GM23338 (cell line): ENCODE measurements at regions not wholly inside any gene's neighbourhood (a gene's known extent, or its start where the extent isn't known, plus 50 kb on each side); places are given as distances from the start of the nearest gene placed in this dataset.

Experiments used
- ATAC-seq: fragments of 200-7000 bp; cut with Tn5 transposase; 3 replicates; pipeline ENCODE4 v1.9.1; 2020
- DNase-seq: peaks from one replicate; pipeline ENCODE4 v3.0.0-alpha.2; 2015; ENCODE audit warnings: low spot score
- H2AFZ ChIP-seq: fragments of 200-600 bp; sonication (generic); 2 replicates; pipeline ENCODE4 v1.8.0; 2016; ENCODE audit warnings: antibody characterized with exemption, mild to moderate bottlenecking, moderate library complexity
- H3F3A ChIP-seq: fragments of 200-600 bp; sonication (generic); replicated peaks from 2 replicates; pipeline ENCODE4 v1.8.0; 2017; ENCODE audit warnings: antibody characterized with exemption, mixed run types, low read depth
- H3K27ac ChIP-seq: fragments of 200-600 bp; sonication (generic); 2 replicates; pipeline ENCODE4 v1.6.1; 2016; ENCODE audit warnings: low read depth
- H3K27me3 ChIP-seq: fragments of 200-600 bp; sonication (generic); 2 replicates; pipeline ENCODE4 v1.8.0; 2016; ENCODE audit warnings: mild to moderate bottlenecking, mixed run types, moderate library complexity; ENCODE audit not compliant: insufficient read depth
- H3K36me3 ChIP-seq: fragments of 200-600 bp; sonication (generic); 2 replicates; pipeline ENCODE4 v1.8.0; 2016; ENCODE audit warnings: mild to moderate bottlenecking; ENCODE audit not compliant: insufficient read depth
- H3K4me1 ChIP-seq: fragments of 200-600 bp; sonication (generic); 2 replicates; pipeline ENCODE4 v1.8.0; 2016; ENCODE audit warnings: mild to moderate bottlenecking, moderate library complexity; ENCODE audit not compliant: insufficient read depth
- H3K4me2 ChIP-seq: fragments of 200-600 bp; sonication (generic); 2 replicates; pipeline ENCODE4 v1.7.1; 2017; ENCODE audit warnings: mixed run types
- H3K4me3 ChIP-seq: fragments of 200-600 bp; sonication (generic); 2 replicates; pipeline ENCODE4 v1.6.1; 2016; ENCODE audit warnings: mixed run types
- H3K79me2 ChIP-seq: fragments of 200-600 bp; sonication (generic); replicated peaks from 2 replicates; pipeline ENCODE4 v1.8.0; 2017; ENCODE audit warnings: mild to moderate bottlenecking; ENCODE audit not compliant: insufficient read depth
- H3K9me2 ChIP-seq: fragments of 200-600 bp; sonication (generic); 2 replicates; pipeline ENCODE4 v1.8.0; 2017; ENCODE audit not compliant: insufficient read depth
- H4K20me1 ChIP-seq: fragments of 200-600 bp; sonication (generic); replicated peaks from 2 replicates; pipeline ENCODE4 v1.8.0; 2017; ENCODE audit warnings: mild to moderate bottlenecking; ENCODE audit not compliant: insufficient read depth
- H3K27ac Mint-ChIP-seq: 2 replicates; pipeline ENCODE4 v1.8.0; 2020; ENCODE audit warnings: inconsistent platforms, mild to moderate bottlenecking, moderate library complexity, mixed read lengths
- H3K27me3 Mint-ChIP-seq: 3 replicates; pipeline ENCODE4 v1.8.0; 2022; ENCODE audit warnings: low read depth, mild to moderate bottlenecking, moderate library complexity, mixed read lengths, inconsistent platforms; ENCODE audit not compliant: insufficient read depth, poor library complexity
- H3K36me3 Mint-ChIP-seq: 3 replicates; pipeline ENCODE4 v1.8.0; 2021; ENCODE audit warnings: low read depth, mild to moderate bottlenecking, inconsistent platforms, moderate library complexity, mixed read lengths
- H3K4me1 Mint-ChIP-seq: 3 replicates; pipeline ENCODE4 v1.8.0; 2020; ENCODE audit warnings: mild to moderate bottlenecking, inconsistent platforms, mixed read lengths
- H3K4me3 Mint-ChIP-seq: 3 replicates; pipeline ENCODE4 v1.8.0; 2021; ENCODE audit warnings: moderate library complexity, mild to moderate bottlenecking, inconsistent platforms, mixed read lengths
- H3K9me3 Mint-ChIP-seq: 3 replicates; pipeline ENCODE4 v1.8.0; 2020; ENCODE audit warnings: moderate library complexity, mild to moderate bottlenecking, inconsistent platforms, mixed read lengths
- CREB1 ChIP-seq: fragments of 250-450 bp; sonication (Bioruptor Pico); IDR thresholded peaks from 2 replicates; pipeline ENCODE4 v1.5.0; 2020; ENCODE audit warnings: low read depth, mild to moderate bottlenecking, moderate library complexity
- EZH2 ChIP-seq: fragments of 200-600 bp; sonication (generic); IDR thresholded peaks from one replicate; pipeline ENCODE4 v1.8.0; 2017; ENCODE audit warnings: antibody characterized with exemption, mild to moderate bottlenecking, low read depth; ENCODE audit not compliant: unreplicated experiment
- EZH2phosphoT487 ChIP-seq: fragments of 200-600 bp; sonication (generic); IDR thresholded peaks from one replicate; pipeline ENCODE4 v1.8.1; 2018; ENCODE audit warnings: antibody characterized with exemption; ENCODE audit not compliant: unreplicated experiment
- JUNB ChIP-seq: IDR thresholded peaks from one replicate; pipeline ENCODE4 v1.6.1; 2016; ENCODE audit warnings: antibody characterized with exemption; ENCODE audit not compliant: unreplicated experiment
- NANOG ChIP-seq: IDR thresholded peaks from 2 replicates; pipeline ENCODE4 v1.6.1; 2016; ENCODE audit warnings: antibody characterized with exemption, borderline replicate concordance
- POLR2AphosphoS5 ChIP-seq: IDR thresholded peaks from 2 replicates; pipeline ENCODE4 v1.6.1; 2016; ENCODE audit warnings: antibody characterized with exemption, low read depth
- STAT1 ChIP-seq: IDR thresholded peaks from one replicate; pipeline ENCODE4 v1.6.1; 2016; ENCODE audit warnings: antibody characterized with exemption; ENCODE audit not compliant: unreplicated experiment
- ZNF114 ChIP-seq: fragments of 250-450 bp; sonication (Bioruptor Pico); IDR thresholded peaks from 2 replicates; pipeline ENCODE4 v1.5.0; 2020; ENCODE audit warnings: mild to moderate bottlenecking, moderate library complexity
- ZNF331 ChIP-seq: fragments of 250-450 bp; sonication (Bioruptor Pico); IDR thresholded peaks from 2 replicates; pipeline ENCODE4 v1.5.0; 2020; ENCODE audit warnings: low read depth, mild to moderate bottlenecking, moderate library complexity
- TF ChIP-seq, protein P1 (sequence below): fragments of 250-450 bp; sonication (Bioruptor Pico); IDR thresholded peaks from 2 replicates; pipeline ENCODE4 v1.5.0; 2020; ENCODE audit warnings: mild to moderate bottlenecking, moderate library complexity
- TF ChIP-seq, protein P2 (sequence below): IDR thresholded peaks from 2 replicates; pipeline ENCODE4 v1.6.1; 2016; ENCODE audit warnings: antibody characterized with exemption
- TF ChIP-seq, protein P3 (sequence below), 2 experiments: fragments of 200-600 bp in 1 of 2; sonication (generic) in 1 of 2; conservative IDR thresholded peaks; 2 replicates each; pipeline versions ENCODE4 v1.5.1 to v1.6.1; 2016 to 2017; ENCODE audit warnings: antibody characterized with exemption in 2 of 2, low read depth in 2 of 2, mild to moderate bottlenecking in 2 of 2, moderate library complexity in 1 of 2
- TF ChIP-seq, protein P4 (sequence below): IDR thresholded peaks from one replicate; pipeline ENCODE4 v1.6.1; 2018; ENCODE audit warnings: antibody characterized with exemption; ENCODE audit not compliant: unreplicated experiment

DNA sequence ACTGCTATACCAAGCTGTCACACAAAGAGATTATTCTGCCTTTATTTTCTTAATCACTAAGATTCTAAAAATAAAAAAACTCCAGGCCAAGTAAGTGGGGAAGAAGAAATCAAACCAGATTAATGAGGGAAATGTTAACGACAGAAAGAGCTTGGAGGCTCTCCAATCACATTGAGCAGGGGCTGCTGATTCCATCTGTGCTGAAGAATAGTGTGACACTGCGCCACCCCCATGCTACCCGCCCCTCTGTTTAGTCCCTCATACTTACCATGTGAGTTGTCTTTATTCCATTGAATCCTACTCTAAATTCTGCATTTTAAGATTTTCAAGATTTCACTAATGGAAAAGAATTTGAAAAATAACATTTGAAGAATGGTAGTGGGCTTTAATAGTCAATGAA is 998.0 kb upstream of the CDH2 start:
- no peaks in the 10 kb centered on the region for H3K4me1 ChIP-seq
- H3K9me2 ChIP-seq, result 0 out of 2 replicates have a peak, but pooled peaks cover 6% of the 10 kb centered on the region
- H3K27ac ChIP-seq, result no peak overlapping the region
- TF ChIP-seq NANOG (no peak), JUNB (no peak), EZH2phosphoT487 (no peak), CREB1 (no peak), ZNF114 (CRISPR knock-in tag) (no peak), EZH2 (no peak), POLR2AphosphoS5 (no peak), ZNF331 (CRISPR knock-in tag) (no peak), STAT1 (no peak)
- TF ChIP-seq, protein P1, sequence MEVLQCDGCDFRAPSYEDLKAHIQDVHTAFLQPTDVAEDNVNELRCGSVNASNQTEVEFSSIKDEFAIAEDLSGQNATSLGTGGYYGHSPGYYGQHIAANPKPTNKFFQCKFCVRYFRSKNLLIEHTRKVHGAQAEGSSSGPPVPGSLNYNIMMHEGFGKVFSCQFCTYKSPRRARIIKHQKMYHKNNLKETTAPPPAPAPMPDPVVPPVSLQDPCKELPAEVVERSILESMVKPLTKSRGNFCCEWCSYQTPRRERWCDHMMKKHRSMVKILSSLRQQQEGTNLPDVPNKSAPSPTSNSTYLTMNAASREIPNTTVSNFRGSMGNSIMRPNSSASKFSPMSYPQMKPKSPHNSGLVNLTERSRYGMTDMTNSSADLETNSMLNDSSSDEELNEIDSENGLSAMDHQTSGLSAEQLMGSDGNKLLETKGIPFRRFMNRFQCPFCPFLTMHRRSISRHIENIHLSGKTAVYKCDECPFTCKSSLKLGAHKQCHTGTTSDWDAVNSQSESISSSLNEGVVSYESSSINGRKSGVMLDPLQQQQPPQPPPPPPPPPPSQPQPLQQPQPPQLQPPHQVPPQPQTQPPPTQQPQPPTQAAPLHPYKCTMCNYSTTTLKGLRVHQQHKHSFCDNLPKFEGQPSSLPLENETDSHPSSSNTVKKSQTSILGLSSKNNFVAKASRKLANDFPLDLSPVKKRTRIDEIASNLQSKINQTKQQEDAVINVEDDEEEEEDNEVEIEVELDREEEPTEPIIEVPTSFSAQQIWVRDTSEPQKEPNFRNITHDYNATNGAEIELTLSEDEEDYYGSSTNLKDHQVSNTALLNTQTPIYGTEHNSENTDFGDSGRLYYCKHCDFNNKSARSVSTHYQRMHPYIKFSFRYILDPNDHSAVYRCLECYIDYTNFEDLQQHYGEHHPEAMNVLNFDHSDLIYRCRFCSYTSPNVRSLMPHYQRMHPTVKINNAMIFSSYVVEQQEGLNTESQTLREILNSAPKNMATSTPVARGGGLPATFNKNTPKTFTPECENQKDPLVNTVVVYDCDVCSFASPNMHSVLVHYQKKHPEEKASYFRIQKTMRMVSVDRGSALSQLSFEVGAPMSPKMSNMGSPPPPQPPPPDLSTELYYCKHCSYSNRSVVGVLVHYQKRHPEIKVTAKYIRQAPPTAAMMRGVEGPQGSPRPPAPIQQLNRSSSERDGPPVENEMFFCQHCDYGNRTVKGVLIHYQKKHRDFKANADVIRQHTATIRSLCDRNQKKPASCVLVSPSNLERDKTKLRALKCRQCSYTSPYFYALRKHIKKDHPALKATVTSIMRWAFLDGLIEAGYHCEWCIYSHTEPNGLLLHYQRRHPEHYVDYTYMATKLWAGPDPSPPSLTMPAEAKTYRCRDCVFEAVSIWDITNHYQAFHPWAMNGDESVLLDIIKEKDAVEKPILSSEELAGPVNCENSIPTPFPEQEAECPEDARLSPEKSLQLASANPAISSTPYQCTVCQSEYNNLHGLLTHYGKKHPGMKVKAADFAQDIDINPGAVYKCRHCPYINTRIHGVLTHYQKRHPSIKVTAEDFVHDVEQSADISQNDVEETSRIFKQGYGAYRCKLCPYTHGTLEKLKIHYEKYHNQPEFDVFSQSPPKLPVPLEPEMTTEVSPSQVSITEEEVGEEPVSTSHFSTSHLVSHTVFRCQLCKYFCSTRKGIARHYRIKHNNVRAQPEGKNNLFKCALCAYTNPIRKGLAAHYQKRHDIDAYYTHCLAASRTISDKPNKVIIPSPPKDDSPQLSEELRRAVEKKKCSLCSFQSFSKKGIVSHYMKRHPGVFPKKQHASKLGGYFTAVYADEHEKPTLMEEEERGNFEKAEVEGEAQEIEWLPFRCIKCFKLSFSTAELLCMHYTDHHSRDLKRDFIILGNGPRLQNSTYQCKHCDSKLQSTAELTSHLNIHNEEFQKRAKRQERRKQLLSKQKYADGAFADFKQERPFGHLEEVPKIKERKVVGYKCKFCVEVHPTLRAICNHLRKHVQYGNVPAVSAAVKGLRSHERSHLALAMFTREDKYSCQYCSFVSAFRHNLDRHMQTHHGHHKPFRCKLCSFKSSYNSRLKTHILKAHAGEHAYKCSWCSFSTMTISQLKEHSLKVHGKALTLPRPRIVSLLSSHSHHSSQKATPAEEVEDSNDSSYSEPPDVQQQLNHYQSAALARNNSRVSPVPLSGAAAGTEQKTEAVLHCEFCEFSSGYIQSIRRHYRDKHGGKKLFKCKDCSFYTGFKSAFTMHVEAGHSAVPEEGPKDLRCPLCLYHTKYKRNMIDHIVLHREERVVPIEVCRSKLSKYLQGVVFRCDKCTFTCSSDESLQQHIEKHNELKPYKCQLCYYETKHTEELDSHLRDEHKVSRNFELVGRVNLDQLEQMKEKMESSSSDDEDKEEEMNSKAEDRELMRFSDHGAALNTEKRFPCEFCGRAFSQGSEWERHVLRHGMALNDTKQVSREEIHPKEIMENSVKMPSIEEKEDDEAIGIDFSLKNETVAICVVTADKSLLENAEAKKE (CRISPR knock-in tag), result no peak
- TF ChIP-seq, protein P2, sequence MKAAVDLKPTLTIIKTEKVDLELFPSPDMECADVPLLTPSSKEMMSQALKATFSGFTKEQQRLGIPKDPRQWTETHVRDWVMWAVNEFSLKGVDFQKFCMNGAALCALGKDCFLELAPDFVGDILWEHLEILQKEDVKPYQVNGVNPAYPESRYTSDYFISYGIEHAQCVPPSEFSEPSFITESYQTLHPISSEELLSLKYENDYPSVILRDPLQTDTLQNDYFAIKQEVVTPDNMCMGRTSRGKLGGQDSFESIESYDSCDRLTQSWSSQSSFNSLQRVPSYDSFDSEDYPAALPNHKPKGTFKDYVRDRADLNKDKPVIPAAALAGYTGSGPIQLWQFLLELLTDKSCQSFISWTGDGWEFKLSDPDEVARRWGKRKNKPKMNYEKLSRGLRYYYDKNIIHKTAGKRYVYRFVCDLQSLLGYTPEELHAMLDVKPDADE, result no peak
- TF ChIP-seq, protein P3, sequence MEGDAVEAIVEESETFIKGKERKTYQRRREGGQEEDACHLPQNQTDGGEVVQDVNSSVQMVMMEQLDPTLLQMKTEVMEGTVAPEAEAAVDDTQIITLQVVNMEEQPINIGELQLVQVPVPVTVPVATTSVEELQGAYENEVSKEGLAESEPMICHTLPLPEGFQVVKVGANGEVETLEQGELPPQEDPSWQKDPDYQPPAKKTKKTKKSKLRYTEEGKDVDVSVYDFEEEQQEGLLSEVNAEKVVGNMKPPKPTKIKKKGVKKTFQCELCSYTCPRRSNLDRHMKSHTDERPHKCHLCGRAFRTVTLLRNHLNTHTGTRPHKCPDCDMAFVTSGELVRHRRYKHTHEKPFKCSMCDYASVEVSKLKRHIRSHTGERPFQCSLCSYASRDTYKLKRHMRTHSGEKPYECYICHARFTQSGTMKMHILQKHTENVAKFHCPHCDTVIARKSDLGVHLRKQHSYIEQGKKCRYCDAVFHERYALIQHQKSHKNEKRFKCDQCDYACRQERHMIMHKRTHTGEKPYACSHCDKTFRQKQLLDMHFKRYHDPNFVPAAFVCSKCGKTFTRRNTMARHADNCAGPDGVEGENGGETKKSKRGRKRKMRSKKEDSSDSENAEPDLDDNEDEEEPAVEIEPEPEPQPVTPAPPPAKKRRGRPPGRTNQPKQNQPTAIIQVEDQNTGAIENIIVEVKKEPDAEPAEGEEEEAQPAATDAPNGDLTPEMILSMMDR (conservative IDR thresholded peaks at IDR 0.05; ENCODE audit: low read depth in 2 of 2), result no peak
- TF ChIP-seq, protein P4, sequence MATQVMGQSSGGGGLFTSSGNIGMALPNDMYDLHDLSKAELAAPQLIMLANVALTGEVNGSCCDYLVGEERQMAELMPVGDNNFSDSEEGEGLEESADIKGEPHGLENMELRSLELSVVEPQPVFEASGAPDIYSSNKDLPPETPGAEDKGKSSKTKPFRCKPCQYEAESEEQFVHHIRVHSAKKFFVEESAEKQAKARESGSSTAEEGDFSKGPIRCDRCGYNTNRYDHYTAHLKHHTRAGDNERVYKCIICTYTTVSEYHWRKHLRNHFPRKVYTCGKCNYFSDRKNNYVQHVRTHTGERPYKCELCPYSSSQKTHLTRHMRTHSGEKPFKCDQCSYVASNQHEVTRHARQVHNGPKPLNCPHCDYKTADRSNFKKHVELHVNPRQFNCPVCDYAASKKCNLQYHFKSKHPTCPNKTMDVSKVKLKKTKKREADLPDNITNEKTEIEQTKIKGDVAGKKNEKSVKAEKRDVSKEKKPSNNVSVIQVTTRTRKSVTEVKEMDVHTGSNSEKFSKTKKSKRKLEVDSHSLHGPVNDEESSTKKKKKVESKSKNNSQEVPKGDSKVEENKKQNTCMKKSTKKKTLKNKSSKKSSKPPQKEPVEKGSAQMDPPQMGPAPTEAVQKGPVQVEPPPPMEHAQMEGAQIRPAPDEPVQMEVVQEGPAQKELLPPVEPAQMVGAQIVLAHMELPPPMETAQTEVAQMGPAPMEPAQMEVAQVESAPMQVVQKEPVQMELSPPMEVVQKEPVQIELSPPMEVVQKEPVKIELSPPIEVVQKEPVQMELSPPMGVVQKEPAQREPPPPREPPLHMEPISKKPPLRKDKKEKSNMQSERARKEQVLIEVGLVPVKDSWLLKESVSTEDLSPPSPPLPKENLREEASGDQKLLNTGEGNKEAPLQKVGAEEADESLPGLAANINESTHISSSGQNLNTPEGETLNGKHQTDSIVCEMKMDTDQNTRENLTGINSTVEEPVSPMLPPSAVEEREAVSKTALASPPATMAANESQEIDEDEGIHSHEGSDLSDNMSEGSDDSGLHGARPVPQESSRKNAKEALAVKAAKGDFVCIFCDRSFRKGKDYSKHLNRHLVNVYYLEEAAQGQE, result no peak
- no peak overlapping the region for H3K27ac Mint-ChIP-seq
- no peaks in the 10 kb centered on the region for H3F3A ChIP-seq
- H3K9me3 Mint-ChIP-seq, result no peaks in the 10 kb centered on the region
- no peak overlapping the region for H3K4me3 Mint-ChIP-seq
- H3K27me3 ChIP-seq, result no peaks in the 10 kb centered on the region
- no peak overlapping the region for H2AFZ ChIP-seq
- no peaks in the 10 kb centered on the region for H3K4me1 Mint-ChIP-seq
- no peaks in the 10 kb centered on the region for H3K36me3 ChIP-seq
- H4K20me1 ChIP-seq, result no peaks in the 10 kb centered on the region
- no peaks in the 10 kb centered on the region for H3K36me3 Mint-ChIP-seq
- DNase-seq (no peak), ATAC-seq (no peak)
- no peaks in the 10 kb centered on the region for H3K79me2 ChIP-seq
- H3K4me2 ChIP-seq, result no peak overlapping the region
- no peak overlapping the region for H3K4me3 ChIP-seq
- no peaks in the 10 kb centered on the region for H3K27me3 Mint-ChIP-seq
